Thyroid gland (tissue), 4 donors: ENCODE measurements at regions not wholly inside any gene's neighbourhood (a gene's known extent, or its start where the extent isn't known, plus 50 kb on each side); places are given as distances from the start of the nearest gene placed in this dataset.

Source experiments
- DNase-seq, 2 donors: peaks; one replicate each; pipeline ENCODE4 v3.0.0-alpha.2; 2019
- H3K27ac ChIP-seq, 3 donors: fragments of 200-600 bp; sonication (generic); 1 replicate in 2 of 3; 2 replicates in 1 of 3; pipeline ENCODE4 v1.5.1; 2016 to 2019; ENCODE audit warnings: mild to moderate bottlenecking in 1 of 3, moderate library complexity in 1 of 3
- H3K27me3 ChIP-seq: fragments of 200-600 bp; sonication (generic); one replicate; pipeline ENCODE4 v1.5.1; 2019
- H3K36me3 ChIP-seq, 2 donors: fragments of 200-600 bp; sonication (generic); one replicate each; pipeline ENCODE4 v1.5.1; 2016 to 2019
- H3K4me1 ChIP-seq, 2 donors: fragments of 200-600 bp; sonication (generic); one replicate each; pipeline ENCODE4 v1.5.1; 2017 to 2019
- H3K4me3 ChIP-seq, 3 donors: fragments of 200-600 bp; sonication (generic); replicated peaks in 1 of 3; 1 replicate in 2 of 3; 2 replicates in 1 of 3; pipeline ENCODE4 v1.5.1; 2016; ENCODE audit warnings: mild to moderate bottlenecking in 1 of 3
- H3K9me3 ChIP-seq: fragments of 200-600 bp; sonication (generic); one replicate; pipeline ENCODE4 v1.5.1; 2017
- CTCF ChIP-seq, 6 experiments: fragments of 200-600 bp in 3 of 6; fragments of 450-650 bp in 3 of 6; sonication (generic) in 3 of 6; IDR thresholded peaks; one replicate each; pipeline ENCODE4 v1.5.1; 2016 to 2019; ENCODE audit warnings: antibody characterized with exemption in 6 of 6, mild to moderate bottlenecking in 2 of 6, inconsistent platforms in 1 of 6, moderate library complexity in 1 of 6
- POLR2A ChIP-seq, 2 donors: fragments of 450-650 bp; IDR thresholded peaks; one replicate each; pipeline ENCODE4 v1.6.1; 2017; ENCODE audit warnings: antibody characterized with exemption in 2 of 2, mild to moderate bottlenecking in 2 of 2, moderate library complexity in 1 of 2
- WGBS, 2 donors: methylation state at CpG; one replicate each; pipeline ENCODE4 v1.1.5; 2017; 5-methylcytosine and 5-hydroxymethylcytosine counted together
- intact Hi-C: fragments of 100-400 bp; cut with DNase I; formaldehyde crosslinking; loops from one replicate; pipeline ENCODE4 v1.15.1; 2023

GRCh38 chr1:57957576-57957975 is 533.7 kb upstream of the DAB1 start:
- no peak for DNase-seq
- intact Hi-C loops, result no loop called here
- Histone ChIP-seq H3K4me3 (no peak overlapping the region), H3K4me1 (no peaks in the 10 kb centered on the region), H3K9me3 (no peaks in the 10 kb centered on the region), H3K36me3 (no peaks in the 10 kb centered on the region), H3K27ac (no peak overlapping the region), H3K27me3 (no peaks in the 10 kb centered on the region)
- 65 to 72% methylated on average over 2 of the region's 2 CpGs for WGBS, 2 donors
- TF ChIP-seq POLR2A (IDR thresholded peaks at IDR 0.05), result no peak
- no peak for TF ChIP-seq CTCF (IDR thresholded peaks at IDR 0.05)

GRCh38 chr1:57951390-57951789 is 527.5 kb upstream of the DAB1 start:
- no peaks in the 10 kb centered on the region for H3K27me3 ChIP-seq
- no peaks in the 10 kb centered on the region for H3K4me1 ChIP-seq
- H3K27ac ChIP-seq, result no peak overlapping the region
- no peaks in the 10 kb centered on the region for H3K36me3 ChIP-seq
- no peaks in the 10 kb centered on the region for H3K9me3 ChIP-seq
- DNase-seq, result no peak
- no peak overlapping the region for H3K4me3 ChIP-seq
- WGBS, 2 donors, result 88% methylated on average over 4 of the region's 4 CpGs
- TF ChIP-seq CTCF (IDR thresholded peaks at IDR 0.05) (no peak), POLR2A (IDR thresholded peaks at IDR 0.05) (no peak)
- intact Hi-C loops, result no loop called here

- TF ChIP-seq CTCF (IDR thresholded peaks at IDR 0.05) (no peak), POLR2A (IDR thresholded peaks at IDR 0.05) (no peak)
- H3K4me3 ChIP-seq, result no peak overlapping the region
- no peaks in the 10 kb centered on the region for H3K4me1 ChIP-seq
- DNase-seq, result no peak
- H3K27me3 ChIP-seq, result no peaks in the 10 kb centered on the region
- 73 to 76% methylated on average over 2 of the region's 2 CpGs for WGBS, 2 donors
- intact Hi-C loops, result no loop called here
- no peaks in the 10 kb centered on the region for H3K36me3 ChIP-seq
- no peak overlapping the region for H3K27ac ChIP-seq
- H3K9me3 ChIP-seq, result no peaks in the 10 kb centered on the region
Observed at GRCh38 chr1:57949168-57949567, 525.3 kb upstream of the DAB1 start.

GRCh38 chr1:57947471-57947870 is 523.6 kb upstream of the DAB1 start:
- WGBS, 2 donors, result 73 to 82% methylated on average over 6 of the region's 6 CpGs
- TF ChIP-seq CTCF (IDR thresholded peaks at IDR 0.05) (no peak), POLR2A (IDR thresholded peaks at IDR 0.05) (no peak)
- DNase-seq, result no peak
- Histone ChIP-seq H3K4me3 (no peak overlapping the region), H3K4me1 (no peaks in the 10 kb centered on the region), H3K27ac (no peak overlapping the region), H3K27me3 (no peaks in the 10 kb centered on the region), H3K36me3 (no peaks in the 10 kb centered on the region), H3K9me3 (no peaks in the 10 kb centered on the region)
- intact Hi-C loops, result no loop called here

GRCh38 chr1:57945045-57945444 is 521.2 kb upstream of the DAB1 start:
- TF ChIP-seq POLR2A (IDR thresholded peaks at IDR 0.05), result no peak
- no peak for TF ChIP-seq CTCF (IDR thresholded peaks at IDR 0.05)
- Histone ChIP-seq H3K27ac (no peak overlapping the region), H3K36me3 (no peaks in the 10 kb centered on the region), H3K27me3 (no peaks in the 10 kb centered on the region), H3K9me3 (no peaks in the 10 kb centered on the region), H3K4me3 (no peak overlapping the region), H3K4me1 (no peaks in the 10 kb centered on the region)
- 81 to 86% methylated on average over 4 of the region's 4 CpGs for WGBS, 2 donors
- no peak for DNase-seq
- intact Hi-C loops, result no loop called here
